ENCODE measurements at regions not wholly inside any gene's neighbourhood (a gene's known extent, or its start where the extent isn't known, plus 50 kb on each side); places are given as distances from the start of the nearest gene placed in this dataset.

DNA sequence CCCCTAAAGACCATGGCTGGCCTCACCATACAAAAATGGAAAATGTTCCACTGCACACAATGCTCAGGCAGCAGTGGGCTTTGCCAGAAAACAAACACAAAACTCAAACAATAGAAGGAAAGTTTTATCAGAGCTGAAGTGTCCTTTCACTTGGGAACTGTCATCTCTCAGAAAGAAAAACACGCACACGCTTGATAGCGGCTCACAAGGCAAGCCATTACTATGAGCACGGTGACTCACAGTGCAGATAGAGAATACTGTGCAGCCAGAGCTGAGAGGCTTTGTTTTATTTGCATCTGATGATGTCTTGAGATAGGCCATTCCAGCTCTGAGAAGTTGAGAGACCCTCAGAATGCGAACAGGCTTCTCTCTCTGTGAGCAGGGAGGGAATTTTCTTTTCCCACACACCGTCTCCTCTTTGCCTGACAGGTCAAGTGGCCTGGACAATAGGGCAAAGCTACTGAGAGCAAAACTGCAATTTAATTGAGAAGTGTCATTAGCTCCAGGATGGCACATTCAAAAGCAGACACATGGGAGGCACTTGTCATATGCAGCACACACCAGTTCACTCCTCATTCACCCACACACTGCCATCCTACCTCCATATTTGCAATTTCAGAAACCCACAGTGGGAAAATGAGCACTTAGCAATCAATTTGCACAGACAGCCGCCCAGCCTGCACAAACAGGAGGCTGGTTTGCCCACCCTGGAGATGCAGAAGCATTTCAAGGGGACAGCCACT lies 236.6 kb downstream of the SS18 start:
- TF ChIP-seq JUND (IDR thresholded peaks at IDR 0.05; ENCODE audit: low read depth), result no peak
- in situ Hi-C loops (cut with HindIII; ENCODE audit: low pct_unique_long_range_greater_than_20kb, low sequenced_read_pairs), result no loop called here
- DNase-seq (ENCODE audit: low read depth in 1 of 2, low spot score in 1 of 2), result no peak

DNA sequence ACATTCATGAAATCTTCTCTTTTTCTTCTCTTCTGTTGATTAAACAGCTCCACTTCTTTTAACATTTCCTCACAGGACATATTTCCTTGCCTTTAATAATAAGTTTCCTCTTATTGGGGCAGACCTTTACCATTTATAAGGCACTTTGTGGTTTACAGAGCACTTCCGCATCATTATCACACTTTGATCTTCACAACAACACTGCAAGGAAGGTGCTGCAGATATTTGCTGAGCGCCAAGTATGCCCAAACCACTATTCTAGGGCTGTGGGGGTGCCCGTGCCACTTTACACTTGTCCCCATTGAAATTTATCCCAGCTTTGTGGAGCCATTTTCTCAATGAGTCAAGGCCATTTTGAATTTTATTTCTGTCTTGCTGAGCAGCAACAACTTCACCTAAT lies 246.6 kb downstream of the SS18 start:
- in situ Hi-C loops (cut with HindIII; ENCODE audit: low pct_unique_long_range_greater_than_20kb, low sequenced_read_pairs), result no loop called here
- DNase-seq (ENCODE audit: low read depth in 1 of 2, low spot score in 1 of 2), result no peak
- TF ChIP-seq JUND (IDR thresholded peaks at IDR 0.05; ENCODE audit: low read depth), result no peak

DNA sequence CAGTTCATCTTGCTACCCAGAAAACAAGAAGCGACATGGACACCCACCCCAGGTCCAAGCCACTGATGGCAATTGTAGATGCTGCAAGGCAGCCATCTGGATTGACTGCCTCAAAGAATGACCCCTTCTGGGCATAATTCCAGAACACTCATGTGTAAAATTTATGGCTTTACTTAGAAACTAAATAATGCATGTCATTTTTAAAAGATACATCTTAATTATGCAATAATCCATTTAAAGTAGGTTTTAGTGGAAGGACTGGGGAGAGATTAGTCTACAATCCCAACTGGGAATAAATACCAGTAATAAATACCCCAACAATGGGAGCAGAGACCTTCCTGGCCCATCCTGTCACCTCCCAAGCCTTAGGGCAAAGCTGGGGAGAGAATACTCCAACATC lies 247.7 kb downstream of the SS18 start:
- in situ Hi-C loops (cut with HindIII; ENCODE audit: low pct_unique_long_range_greater_than_20kb, low sequenced_read_pairs), result no loop called here

DNA sequence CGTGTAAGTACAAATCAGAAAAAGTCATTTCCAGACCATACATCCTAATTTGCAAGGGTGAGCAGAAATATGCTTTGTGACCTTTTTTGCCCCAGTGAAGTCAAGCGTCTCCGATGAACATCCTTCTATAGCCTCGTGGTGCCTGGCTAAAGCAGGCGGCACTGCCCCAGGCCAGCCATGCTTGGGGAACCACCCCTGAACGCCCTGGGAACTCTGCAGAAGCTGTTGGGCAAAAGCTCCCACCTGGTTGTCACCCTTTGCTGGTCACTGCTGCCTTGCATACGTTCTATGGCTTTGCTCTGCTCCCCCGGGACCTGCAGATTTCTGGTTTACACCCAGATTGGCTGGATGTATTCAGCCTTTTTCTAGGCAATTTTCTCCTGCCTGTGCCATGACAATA lies 256.4 kb downstream of the SS18 start:
- TF ChIP-seq JUND (IDR thresholded peaks at IDR 0.05; ENCODE audit: low read depth), result no peak
- DNase-seq (ENCODE audit: low read depth in 1 of 2, low spot score in 1 of 2), result no peak
- in situ Hi-C loops (cut with HindIII; ENCODE audit: low pct_unique_long_range_greater_than_20kb, low sequenced_read_pairs), result no loop called here

More for the DNA sequence above, 247.7 kb downstream of the SS18 start:
- no peak for DNase-seq (ENCODE audit: low read depth in 1 of 2, low spot score in 1 of 2)
- TF ChIP-seq JUND (IDR thresholded peaks at IDR 0.05; ENCODE audit: low read depth), result no peak

DNA sequence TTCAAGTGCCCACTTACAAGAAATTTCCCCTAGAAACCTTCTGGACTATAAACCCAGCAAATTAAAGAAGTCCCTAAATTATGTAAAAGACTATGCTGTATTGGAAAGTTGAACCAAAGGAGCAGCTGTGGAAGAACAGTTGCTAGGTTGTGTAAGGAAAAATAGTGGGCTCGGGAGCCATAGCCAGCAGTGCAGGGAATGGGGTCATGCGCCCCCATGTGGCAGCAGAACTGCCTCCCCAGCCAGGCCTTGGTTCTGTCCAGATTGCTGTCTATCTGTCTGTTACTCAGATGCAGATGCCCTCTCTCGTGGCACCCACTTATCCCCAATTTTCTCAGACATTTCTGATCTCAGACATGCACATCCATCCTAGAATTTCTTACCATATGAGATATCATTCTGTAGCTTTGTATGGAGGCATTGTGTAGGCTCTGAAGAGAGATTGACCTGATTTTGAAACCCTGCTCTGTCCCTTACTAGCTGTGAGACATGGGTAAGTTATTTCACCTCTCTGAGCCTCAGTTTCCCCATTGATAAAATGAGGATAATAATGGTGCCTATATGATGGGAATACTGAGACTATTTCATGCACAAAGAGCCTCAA lies 258.3 kb downstream of the SS18 start:
- in situ Hi-C loops (cut with HindIII; ENCODE audit: low pct_unique_long_range_greater_than_20kb, low sequenced_read_pairs), result no loop called here
- TF ChIP-seq JUND (IDR thresholded peaks at IDR 0.05; ENCODE audit: low read depth), result no peak
- DNase-seq (ENCODE audit: low read depth in 1 of 2, low spot score in 1 of 2), result peak; percentile 10 to 47

DNA sequence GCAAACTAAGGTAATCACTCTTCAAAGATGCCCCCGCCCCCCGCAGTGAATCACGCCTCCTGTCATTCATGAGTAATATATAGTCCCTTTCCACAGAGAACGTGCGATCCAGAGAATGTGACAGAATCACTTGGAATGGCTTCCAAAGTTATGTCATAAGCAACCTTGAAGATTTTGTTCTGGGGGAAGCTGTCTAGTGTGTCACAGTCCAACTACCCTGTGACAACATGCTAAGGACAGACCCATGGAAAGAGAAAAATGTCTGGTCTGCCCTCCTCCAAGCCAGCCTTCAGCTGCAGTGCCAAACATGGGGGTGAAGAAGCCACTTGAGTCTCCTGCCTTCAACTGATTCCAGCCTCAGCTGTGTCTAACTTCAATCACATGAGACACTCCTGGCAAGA lies 259.1 kb downstream of the SS18 start:
- in situ Hi-C loops (cut with HindIII; ENCODE audit: low pct_unique_long_range_greater_than_20kb, low sequenced_read_pairs), result no loop called here
- DNase-seq (ENCODE audit: low read depth in 1 of 2, low spot score in 1 of 2), result no peak
- TF ChIP-seq JUND (IDR thresholded peaks at IDR 0.05; ENCODE audit: low read depth), result no peak

DNA sequence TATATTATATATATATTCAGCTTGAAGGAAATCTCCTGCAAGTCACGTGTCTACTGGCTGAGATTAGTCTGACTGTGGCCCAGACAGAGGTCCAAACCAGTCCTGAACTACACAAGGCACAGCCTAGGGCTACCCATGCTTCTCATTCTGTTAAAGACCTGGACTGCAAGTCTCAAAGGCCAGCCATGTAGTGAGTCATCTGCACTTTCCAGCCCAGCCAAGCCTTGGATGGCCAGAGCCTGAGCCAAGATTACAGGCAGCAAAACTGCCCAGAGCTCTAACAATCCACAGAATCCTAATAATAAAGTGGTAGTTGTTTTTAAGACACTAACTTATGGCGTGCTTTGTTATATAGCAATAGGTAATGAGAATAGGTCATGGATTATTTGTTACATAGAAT lies 259.6 kb downstream of the SS18 start:
- no peak for TF ChIP-seq JUND (IDR thresholded peaks at IDR 0.05; ENCODE audit: low read depth)
- DNase-seq (ENCODE audit: low read depth in 1 of 2, low spot score in 1 of 2), result no peak
- in situ Hi-C loops (cut with HindIII; ENCODE audit: low pct_unique_long_range_greater_than_20kb, low sequenced_read_pairs), result no loop called here

DNA sequence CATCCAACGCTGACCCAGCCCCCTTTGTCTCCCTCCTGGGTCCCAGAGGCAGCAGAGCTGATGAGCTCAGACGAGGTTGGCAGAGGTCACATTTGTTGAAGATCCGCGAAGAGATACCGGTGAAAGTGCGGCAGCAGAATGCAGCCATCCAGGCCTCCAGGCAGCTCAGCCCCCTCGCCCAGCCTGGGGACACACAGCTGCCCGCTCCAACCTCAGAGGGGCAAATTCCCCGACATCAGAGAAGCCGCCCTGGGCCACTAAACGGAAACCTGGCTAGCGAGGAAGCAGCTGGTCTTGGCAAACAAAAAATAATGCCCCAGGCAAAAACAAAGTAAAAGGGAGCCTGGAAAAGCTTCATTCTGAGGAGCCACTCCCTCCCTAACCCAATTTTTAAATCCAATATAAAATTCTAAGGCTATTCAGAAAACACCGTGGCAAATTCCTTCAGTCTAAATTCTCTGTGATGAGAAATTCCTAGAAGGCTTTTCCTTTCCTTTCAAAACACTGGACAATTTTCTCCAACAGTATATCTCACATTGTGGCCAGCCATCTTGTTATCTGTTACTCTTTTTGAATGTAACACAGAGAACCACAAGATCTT lies 262.4 kb downstream of the SS18 start:
- in situ Hi-C loops (cut with HindIII; ENCODE audit: low pct_unique_long_range_greater_than_20kb, low sequenced_read_pairs), result no loop called here
- peak in 1 of 2 experiments; percentile 4 for DNase-seq (ENCODE audit: low read depth in 1 of 2, low spot score in 1 of 2)
- TF ChIP-seq JUND (IDR thresholded peaks at IDR 0.05; ENCODE audit: low read depth), result no peak

DNA sequence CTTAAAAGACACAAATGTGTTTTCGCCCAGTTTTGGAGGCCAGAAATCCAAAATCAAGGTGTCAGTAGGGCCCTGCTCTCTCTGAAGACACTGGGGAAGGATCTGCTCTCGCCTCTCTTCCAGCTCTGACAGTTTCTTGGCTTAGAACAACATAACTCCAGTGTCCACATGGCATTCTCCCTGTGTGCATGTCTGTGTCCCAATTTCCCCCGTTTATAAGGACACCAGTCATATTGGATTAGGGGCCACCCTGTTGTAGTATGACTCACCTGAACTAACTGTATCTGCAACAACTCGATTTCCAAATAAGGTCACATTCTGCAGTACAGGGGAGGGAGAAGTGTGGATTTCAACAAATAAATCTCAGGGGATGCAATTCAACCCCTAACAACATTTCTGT lies 263.2 kb downstream of the SS18 start:
- TF ChIP-seq JUND (IDR thresholded peaks at IDR 0.05; ENCODE audit: low read depth), result no peak
- DNase-seq (ENCODE audit: low read depth in 1 of 2, low spot score in 1 of 2), result no peak
- in situ Hi-C loops (cut with HindIII; ENCODE audit: low pct_unique_long_range_greater_than_20kb, low sequenced_read_pairs), result no loop called here

DNA sequence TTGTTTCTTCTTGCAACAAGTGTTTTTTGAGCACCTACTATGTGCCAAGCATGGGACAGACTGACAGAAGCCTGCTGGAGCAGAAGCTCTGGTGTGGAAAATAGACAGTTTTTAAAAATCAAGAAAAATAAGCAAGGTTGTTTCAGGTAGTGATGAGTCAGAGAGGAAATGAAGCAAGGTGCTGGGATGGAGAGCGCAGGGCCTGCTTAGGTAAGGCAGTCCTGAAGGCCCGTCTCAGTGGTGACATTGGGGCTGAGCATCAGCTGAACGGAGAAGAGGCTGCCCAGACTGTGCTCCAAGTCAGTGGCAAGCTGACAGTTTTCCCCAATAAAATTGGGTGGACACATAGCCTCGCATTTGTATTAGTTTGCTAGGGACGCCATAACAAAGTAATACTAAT lies 263.6 kb downstream of the SS18 start:
- DNase-seq (ENCODE audit: low read depth in 1 of 2, low spot score in 1 of 2), result no peak
- TF ChIP-seq JUND (IDR thresholded peaks at IDR 0.05; ENCODE audit: low read depth), result no peak

DNA sequence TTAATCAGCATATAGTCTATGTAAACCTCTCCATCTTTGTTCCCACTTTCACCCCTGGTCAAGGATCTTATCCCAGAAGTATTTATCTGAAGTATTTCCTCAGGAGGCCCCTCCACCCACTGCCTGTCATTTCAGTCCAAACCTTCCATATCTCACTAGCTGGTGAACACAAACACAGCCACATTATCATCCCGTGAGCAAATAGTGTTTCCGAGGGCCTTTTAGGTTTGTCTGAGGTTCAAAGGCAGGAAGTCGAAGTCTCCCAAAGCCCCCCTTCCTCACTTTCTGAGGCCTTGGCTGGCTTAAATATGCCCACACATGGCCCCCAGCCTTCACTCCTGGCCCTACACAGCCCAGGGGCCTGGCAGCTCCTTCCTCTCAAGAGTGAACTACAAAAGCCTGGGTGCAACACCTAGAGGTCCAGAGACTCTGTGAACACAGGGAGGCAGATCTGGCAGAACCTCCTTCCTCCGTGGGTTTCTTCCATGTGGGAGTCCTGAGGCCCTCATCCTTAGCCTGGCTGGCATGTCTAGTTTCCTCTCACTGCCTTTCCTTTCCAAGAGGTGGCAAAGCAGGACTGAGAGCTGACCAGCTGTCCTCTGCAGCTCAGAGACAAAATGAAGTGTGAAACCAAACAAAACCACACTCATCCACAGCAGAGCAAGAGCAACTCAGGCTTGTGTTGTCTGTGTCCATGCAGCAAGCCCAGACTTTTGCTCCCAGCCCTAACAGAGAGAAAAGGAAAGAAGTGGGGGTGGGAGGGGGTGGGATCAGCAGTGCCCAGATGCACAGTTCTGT lies 264.2 kb downstream of the SS18 start:
- no peak for DNase-seq (ENCODE audit: low read depth in 1 of 2, low spot score in 1 of 2)
- TF ChIP-seq JUND (IDR thresholded peaks at IDR 0.05; ENCODE audit: low read depth), result no peak
- in situ Hi-C loops (cut with HindIII; ENCODE audit: low pct_unique_long_range_greater_than_20kb, low sequenced_read_pairs), result no loop called here

More for the DNA sequence above, 263.6 kb downstream of the SS18 start:
- in situ Hi-C loops (cut with HindIII; ENCODE audit: low pct_unique_long_range_greater_than_20kb, low sequenced_read_pairs), result no loop called here

DNA sequence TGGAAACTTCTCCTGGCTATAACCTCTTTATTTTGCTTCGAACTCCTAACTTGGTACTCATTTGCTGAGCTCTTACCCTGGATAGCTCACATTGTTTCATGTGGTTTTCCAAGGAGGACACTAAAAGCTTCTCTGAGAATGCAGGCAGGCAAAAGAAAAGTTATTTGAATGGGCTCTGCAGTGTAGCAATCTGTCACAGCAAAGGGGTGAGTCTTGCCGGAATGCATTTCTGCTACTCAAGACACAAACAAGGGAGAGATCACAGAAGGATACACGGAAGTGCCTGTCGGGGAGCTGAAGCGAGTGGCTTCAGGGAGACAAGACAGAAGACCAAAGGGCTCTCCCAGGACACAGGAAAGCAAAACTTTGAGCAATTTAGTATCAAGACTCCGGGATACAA lies 265.4 kb downstream of the SS18 start:
- in situ Hi-C loops (cut with HindIII; ENCODE audit: low pct_unique_long_range_greater_than_20kb, low sequenced_read_pairs), result no loop called here
- no peak for TF ChIP-seq JUND (IDR thresholded peaks at IDR 0.05; ENCODE audit: low read depth)
- no peak for DNase-seq (ENCODE audit: low read depth in 1 of 2, low spot score in 1 of 2)

Data from T47D (cell line).